Suprapubic skin (tissue), 3 donors: ENCODE measurements at regions not wholly inside any gene's neighbourhood (a gene's known extent, or its start where the extent isn't known, plus 50 kb on each side); places are given as distances from the start of the nearest gene placed in this dataset.

ENCODE experiments used
- CTCF ChIP-seq, 2 donors: fragments of 200-600 bp in 1 of 2; fragments of 450-650 bp in 1 of 2; sonication (generic) in 1 of 2; IDR thresholded peaks; one replicate each; pipeline ENCODE4 v1.5.1; 2016 to 2019; ENCODE audit warnings: antibody characterized with exemption in 2 of 2, mild to moderate bottlenecking in 1 of 2, moderate library complexity in 1 of 2
- POLR2A ChIP-seq, 2 donors: fragments of 450-650 bp; IDR thresholded peaks; one replicate each; pipeline ENCODE4 v1.6.1; 2017; ENCODE audit warnings: antibody characterized with exemption in 2 of 2, mild to moderate bottlenecking in 2 of 2, moderate library complexity in 2 of 2

GRCh38 chr7:46281071-46281470, 360.0 kb upstream of the IGFBP3 start:
- TF ChIP-seq CTCF (IDR thresholded peaks at IDR 0.05): no peak
- TF ChIP-seq POLR2A (IDR thresholded peaks at IDR 0.05): no peak
